Osteocyte (in vitro differentiated cells): ENCODE measurements at regions not wholly inside any gene's neighbourhood (a gene's known extent, or its start where the extent isn't known, plus 50 kb on each side); places are given as distances from the start of the nearest gene placed in this dataset.

Source experiments
- DNase-seq: peaks from one replicate; pipeline ENCODE4 v3.0.0; 2021; ENCODE audit warnings: mixed read lengths; ENCODE audit not compliant: unreplicated experiment; ENCODE audit errors: extremely low spot score
- H3K27ac Mint-ChIP-seq: one replicate; pipeline ENCODE4 v1.8.0; 2021; ENCODE audit warnings: mild to moderate bottlenecking, mixed read lengths; ENCODE audit not compliant: unreplicated experiment
- H3K27me3 Mint-ChIP-seq: one replicate; pipeline ENCODE4 v1.8.0; 2021; ENCODE audit warnings: mixed read lengths; ENCODE audit not compliant: unreplicated experiment
- H3K36me3 Mint-ChIP-seq: one replicate; pipeline ENCODE4 v1.8.0; 2021; ENCODE audit warnings: mixed read lengths; ENCODE audit not compliant: unreplicated experiment
- H3K4me1 Mint-ChIP-seq: one replicate; pipeline ENCODE4 v1.8.0; 2021; ENCODE audit warnings: mixed read lengths; ENCODE audit not compliant: unreplicated experiment
- H3K4me3 Mint-ChIP-seq: one replicate; pipeline ENCODE4 v1.8.0; 2021; ENCODE audit warnings: mild to moderate bottlenecking, moderate library complexity, mixed read lengths; ENCODE audit not compliant: unreplicated experiment
- H3K9me3 Mint-ChIP-seq: one replicate; pipeline ENCODE4 v1.8.0; 2021; ENCODE audit warnings: mixed read lengths; ENCODE audit not compliant: unreplicated experiment
- TF ChIP-seq, protein P1 (sequence below): fragments of 200-600 bp; sonication (generic); IDR thresholded peaks from 2 replicates; pipeline ENCODE4 v1.5.0; 2021; ENCODE audit warnings: antibody characterized with exemption, mild to moderate bottlenecking, moderate library complexity

DNA sequence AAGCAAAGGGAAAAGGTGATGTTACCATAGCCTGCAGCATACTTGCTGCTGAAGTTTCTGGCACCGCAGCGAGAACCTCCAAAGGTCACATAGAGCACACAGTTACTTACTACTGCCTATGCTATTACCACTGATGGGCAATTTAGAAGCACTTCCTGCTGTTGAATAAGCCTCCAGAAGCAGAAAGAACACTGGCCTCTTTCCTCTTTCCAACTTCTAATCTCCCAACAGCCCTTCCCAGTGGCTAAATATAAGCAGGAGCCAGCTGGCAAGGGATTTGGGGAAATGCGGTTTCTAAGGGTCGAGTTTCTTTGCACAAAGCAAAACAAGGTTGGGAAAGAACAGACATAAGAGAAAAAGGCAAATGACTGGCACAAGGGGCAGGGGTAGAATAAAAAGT lies 669.2 kb upstream of the ACO1 start:
- no peak overlapping the region for H3K27ac Mint-ChIP-seq
- H3K4me3 Mint-ChIP-seq = no peak overlapping the region
- TF ChIP-seq, protein P1, sequence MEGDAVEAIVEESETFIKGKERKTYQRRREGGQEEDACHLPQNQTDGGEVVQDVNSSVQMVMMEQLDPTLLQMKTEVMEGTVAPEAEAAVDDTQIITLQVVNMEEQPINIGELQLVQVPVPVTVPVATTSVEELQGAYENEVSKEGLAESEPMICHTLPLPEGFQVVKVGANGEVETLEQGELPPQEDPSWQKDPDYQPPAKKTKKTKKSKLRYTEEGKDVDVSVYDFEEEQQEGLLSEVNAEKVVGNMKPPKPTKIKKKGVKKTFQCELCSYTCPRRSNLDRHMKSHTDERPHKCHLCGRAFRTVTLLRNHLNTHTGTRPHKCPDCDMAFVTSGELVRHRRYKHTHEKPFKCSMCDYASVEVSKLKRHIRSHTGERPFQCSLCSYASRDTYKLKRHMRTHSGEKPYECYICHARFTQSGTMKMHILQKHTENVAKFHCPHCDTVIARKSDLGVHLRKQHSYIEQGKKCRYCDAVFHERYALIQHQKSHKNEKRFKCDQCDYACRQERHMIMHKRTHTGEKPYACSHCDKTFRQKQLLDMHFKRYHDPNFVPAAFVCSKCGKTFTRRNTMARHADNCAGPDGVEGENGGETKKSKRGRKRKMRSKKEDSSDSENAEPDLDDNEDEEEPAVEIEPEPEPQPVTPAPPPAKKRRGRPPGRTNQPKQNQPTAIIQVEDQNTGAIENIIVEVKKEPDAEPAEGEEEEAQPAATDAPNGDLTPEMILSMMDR = no peak
- no peaks in the 10 kb centered on the region for H3K36me3 Mint-ChIP-seq
- no peak for DNase-seq
- H3K9me3 Mint-ChIP-seq = no peaks in the 10 kb centered on the region
- peaks cover 1% of the 10 kb centered on the region for H3K27me3 Mint-ChIP-seq
- no peaks in the 10 kb centered on the region for H3K4me1 Mint-ChIP-seq

DNA sequence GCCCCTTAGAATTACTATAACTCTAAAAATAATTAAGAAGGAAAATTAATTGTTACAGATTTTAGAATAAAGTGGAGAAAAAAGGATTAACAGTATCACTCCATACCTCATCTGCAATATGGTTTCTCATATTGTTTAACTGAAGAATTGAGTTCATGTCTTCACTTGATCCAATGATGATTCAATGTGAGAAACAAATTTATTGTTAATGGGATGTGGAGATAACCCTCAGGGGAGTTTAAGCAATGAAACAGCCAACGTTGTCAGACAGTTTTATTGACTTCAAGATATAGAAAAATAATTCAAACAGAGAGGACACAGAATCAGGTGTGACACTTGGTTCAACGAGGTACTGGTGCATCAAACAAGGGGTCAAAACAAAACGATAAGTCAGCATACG lies 665.2 kb upstream of the ACO1 start:
- H3K36me3 Mint-ChIP-seq = no peaks in the 10 kb centered on the region
- no peaks in the 10 kb centered on the region for H3K27me3 Mint-ChIP-seq
- H3K4me3 Mint-ChIP-seq = no peak overlapping the region
- no peak overlapping the region for H3K27ac Mint-ChIP-seq
- no peaks in the 10 kb centered on the region for H3K9me3 Mint-ChIP-seq
- no peaks in the 10 kb centered on the region for H3K4me1 Mint-ChIP-seq
- no peak for DNase-seq
- TF ChIP-seq, protein P1 = no peak

DNA sequence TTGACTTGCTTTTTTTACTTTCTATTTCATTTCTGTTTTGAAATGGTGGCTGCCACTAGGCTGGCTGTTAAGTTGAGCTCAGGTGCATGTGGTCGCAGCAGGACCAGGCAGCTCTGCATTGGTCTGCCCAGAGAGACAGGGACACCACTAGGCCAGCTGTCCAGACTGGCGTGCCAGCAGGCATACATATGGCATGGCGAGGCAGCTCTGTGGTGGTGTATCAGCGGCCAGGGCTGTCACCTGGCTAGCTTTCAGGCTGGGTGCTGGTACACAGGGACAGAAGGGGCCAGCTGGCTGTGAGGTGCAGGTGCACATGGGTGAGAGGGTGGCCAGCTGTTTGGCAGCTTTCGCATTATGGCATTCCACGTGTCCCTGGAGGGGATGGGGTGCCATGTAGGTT lies 654.0 kb upstream of the ACO1 start:
- TF ChIP-seq, protein P1 = no peak
- Mint-ChIP-seq H3K4me1 (no peaks in the 10 kb centered on the region), H3K36me3 (no peaks in the 10 kb centered on the region), H3K27ac (no peak overlapping the region), H3K27me3 (peaks cover 9% of the 10 kb centered on the region), H3K9me3 (no peaks in the 10 kb centered on the region), H3K4me3 (no peak overlapping the region)
- no peak for DNase-seq

DNA sequence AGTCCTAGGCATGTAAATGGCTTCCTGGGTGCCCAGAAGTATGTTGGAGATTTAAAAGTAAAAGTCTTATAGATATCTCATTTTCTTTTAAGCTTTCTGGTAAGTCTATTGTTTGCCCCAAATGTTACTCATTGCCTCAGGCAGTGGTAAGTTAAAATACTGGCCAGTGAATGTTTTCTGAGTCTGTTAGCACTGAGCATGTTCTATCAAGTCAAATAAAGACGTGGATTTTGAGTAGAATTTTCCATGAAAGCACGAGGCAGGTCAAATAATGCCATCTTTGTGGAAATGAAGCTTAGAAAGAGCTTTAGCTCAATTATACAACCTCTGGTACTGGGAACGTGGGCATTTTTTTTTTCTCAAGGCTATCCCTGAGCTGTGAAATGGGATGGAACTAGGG lies 651.3 kb upstream of the ACO1 start:
- Mint-ChIP-seq H3K27me3 (peaks cover 13% of the 10 kb centered on the region), H3K4me3 (no peak overlapping the region), H3K36me3 (no peaks in the 10 kb centered on the region), H3K27ac (no peak overlapping the region), H3K4me1 (no peaks in the 10 kb centered on the region), H3K9me3 (no peaks in the 10 kb centered on the region)
- DNase-seq = no peak
- TF ChIP-seq, protein P1 = no peak

DNA sequence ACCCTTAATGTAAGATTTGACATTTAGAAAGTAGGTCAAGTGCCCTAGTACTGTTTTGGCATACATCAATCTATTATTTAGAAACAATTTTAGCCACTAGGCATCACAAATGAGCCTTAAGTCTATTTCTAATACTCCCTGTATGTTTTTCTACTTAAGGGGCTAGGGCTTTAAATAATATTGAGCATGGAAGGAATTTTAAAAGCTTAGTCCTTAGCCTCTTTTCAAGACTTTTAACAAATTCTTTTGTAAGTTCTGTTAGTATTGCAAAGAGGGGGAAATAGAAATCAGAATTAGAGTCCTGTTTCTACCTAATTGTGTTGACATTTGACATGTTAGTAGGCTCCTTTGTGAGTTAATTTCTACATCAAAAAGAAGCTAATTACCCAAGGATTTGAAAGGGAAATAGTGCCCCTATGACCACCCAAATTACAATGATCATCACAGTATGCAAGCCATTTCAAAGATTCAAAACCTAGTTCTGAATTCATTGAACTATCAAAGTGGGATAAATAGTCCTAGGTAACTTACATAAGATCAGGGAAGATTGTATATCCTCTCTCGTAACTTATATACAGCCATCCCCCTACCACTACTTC lies 647.8 kb upstream of the ACO1 start:
- Mint-ChIP-seq H3K4me1 (no peaks in the 10 kb centered on the region), H3K9me3 (no peaks in the 10 kb centered on the region), H3K27me3 (peaks cover 9% of the 10 kb centered on the region), H3K36me3 (no peaks in the 10 kb centered on the region), H3K4me3 (no peak overlapping the region), H3K27ac (no peak overlapping the region)
- DNase-seq = no peak
- TF ChIP-seq, protein P1 = no peak
